ENCODE measurements at regions not wholly inside any gene's neighbourhood (a gene's known extent, or its start where the extent isn't known, plus 50 kb on each side); places are given as distances from the start of the nearest gene placed in this dataset.

GRCh38 chr2:118425191-118425590 lies 336.9 kb downstream of the INSIG2 start:
- ChIA-PET POLR2A (no interaction called here), CTCF (no interaction called here)
- peaks cover 4% of the 10 kb centered on the region; the same call in 1 of the 2 replicates for H3K27me3 ChIP-seq (ENCODE audit: insufficient read depth)
- H3K9me3 ChIP-seq, result 0 out of 2 replicates have a peak, but pooled peaks cover 3% of the 10 kb centered on the region
- H4K20me1 ChIP-seq (ENCODE audit: insufficient read depth), result no peaks in the 10 kb centered on the region
- 27% methylated on average over 5 of the region's 5 CpGs for WGBS (ENCODE audit: low lambda C conversion rate)
- H2AFZ ChIP-seq (ENCODE audit: low read depth), result no peak overlapping the region
- no peak for DNase-seq
- no peak overlapping the region for H3K4me3 ChIP-seq (ENCODE audit: low read depth in 2 of 2, low read length in 1 of 2)
- no peaks in the 10 kb centered on the region for H3F3A ChIP-seq (replicated peaks; ENCODE audit: insufficient read depth)
- H3K36me3 ChIP-seq (replicated peaks in 1 of 2; ENCODE audit: control insufficient read depth in 1 of 2, insufficient read depth in 2 of 2, low read length in 1 of 2), result no peaks in the 10 kb centered on the region
- no peak overlapping the region for H3K9ac ChIP-seq
- H3K9me2 ChIP-seq, result no peaks in the 10 kb centered on the region
- no peak overlapping the region for H3K4me2 ChIP-seq
- H3K27ac ChIP-seq (ENCODE audit: low read depth in 2 of 2, low read length in 1 of 2), result no peak overlapping the region
- no peaks in the 10 kb centered on the region for H3K4me1 ChIP-seq (ENCODE audit: control insufficient read depth in 1 of 2, insufficient read depth in 2 of 2, low read depth in 1 of 2, low read length in 1 of 2)
- no peak for TF ChIP-seq TCF12 (IDR thresholded peaks at IDR 0.05)
- TF ChIP-seq SIN3A (IDR thresholded peaks at IDR 0.05; ENCODE audit: borderline replicate concordance, low read depth, low read length), result no peak
- TF ChIP-seq RFX5 (IDR thresholded peaks at IDR 0.05; ENCODE audit: low read length), result no peak
- no peak for TF ChIP-seq USF1 (IDR thresholded peaks at IDR 0.05; ENCODE audit: borderline replicate concordance, low read depth)
- TF ChIP-seq TAF1 (IDR thresholded peaks at IDR 0.05; ENCODE audit: borderline replicate concordance, low read depth, low read length), result no peak
- no peak for TF ChIP-seq RCOR1 (IDR thresholded peaks at IDR 0.05; ENCODE audit: low read length)
- TF ChIP-seq POLR2AphosphoS5 (IDR thresholded peaks at IDR 0.05; ENCODE audit: low read depth, low read length), result no peak
- TF ChIP-seq FOXM1 (IDR thresholded peaks at IDR 0.05; ENCODE audit: low read depth), result no peak
- TF ChIP-seq REST (IDR thresholded peaks at IDR 0.05; ENCODE audit: low read depth, low read length), result no peak
- no peak for TF ChIP-seq MXI1 (IDR thresholded peaks at IDR 0.05; ENCODE audit: low read depth, low read length)
- TF ChIP-seq ZBTB33 (IDR thresholded peaks at IDR 0.05; ENCODE audit: borderline replicate concordance, low read depth), result no peak
- no peak for TF ChIP-seq RXRA (IDR thresholded peaks at IDR 0.05; ENCODE audit: borderline replicate concordance, low read depth)
- TF ChIP-seq IRF3 (IDR thresholded peaks at IDR 0.05; ENCODE audit: low read depth, low read length), result no peak
- TF ChIP-seq NFIC (IDR thresholded peaks at IDR 0.05; ENCODE audit: borderline replicate concordance), result no peak
- no peaks in the 10 kb centered on the region for H3K79me2 ChIP-seq (ENCODE audit: insufficient read depth)
